ENCODE measurements at regions not wholly inside any gene's neighbourhood (a gene's known extent, or its start where the extent isn't known, plus 50 kb on each side); places are given as distances from the start of the nearest gene placed in this dataset.
A peak's percentile ranks its signal among the peaks of the same experiment; 100 is the strongest.

- H3K27me3 ChIP-seq = no peaks in the 10 kb centered on the region
- peaks cover 62% of the 10 kb centered on the region for H3K4me1 ChIP-seq
- H3K4me3 ChIP-seq = peak overlapping the region; percentile 35 to 54
- TF ChIP-seq POLR2AphosphoS5 (IDR thresholded peaks at IDR 0.05; ENCODE audit: insufficient read depth in 1 of 2, low read depth in 1 of 2) (no peak), POLR2A (IDR thresholded peaks at IDR 0.05) (no peak), CTCF (IDR thresholded peaks at IDR 0.05) (no peak)
- intact Hi-C loops (cut with DNase I) = loop anchor here (10.0 kb wide), 1 partner anchor 111 kb away; no protein-coding TSS in a partner anchor
- peak overlapping the region; percentile 77 for H3K27ac ChIP-seq
- DNase-seq (ENCODE audit: extremely low spot score in 2 of 2) = no peak
- no peaks in the 10 kb centered on the region for H3K36me3 ChIP-seq
- H3K9me3 ChIP-seq = no peaks in the 10 kb centered on the region
These were observed 123.9 kb upstream of the CIBAR2 start for GRCh38 chr16:85235991-85236817.

GRCh38 chr16:85236818-85237150 lies 124.5 kb upstream of the CIBAR2 start:
- no peaks in the 10 kb centered on the region for H3K36me3 ChIP-seq
- no peak for TF ChIP-seq POLR2A (IDR thresholded peaks at IDR 0.05)
- no peak for TF ChIP-seq CTCF (IDR thresholded peaks at IDR 0.05)
- no peak for TF ChIP-seq POLR2AphosphoS5 (IDR thresholded peaks at IDR 0.05; ENCODE audit: insufficient read depth in 1 of 2, low read depth in 1 of 2)
- H3K4me1 ChIP-seq = peaks cover 57% of the 10 kb centered on the region
- no peaks in the 10 kb centered on the region for H3K27me3 ChIP-seq
- H3K9me3 ChIP-seq = no peaks in the 10 kb centered on the region
- peak overlapping the region; percentile 77 for H3K27ac ChIP-seq
- intact Hi-C loops (cut with DNase I) = loop anchor here (10.0 kb wide), 1 partner anchor 112 kb away; no protein-coding TSS in a partner anchor
- DNase-seq (ENCODE audit: extremely low spot score in 2 of 2) = no peak
- H3K4me3 ChIP-seq = no peak overlapping the region

GRCh38 chr16:85237817-85238216 lies 125.5 kb upstream of the CIBAR2 start:
- Histone ChIP-seq H3K36me3 (no peaks in the 10 kb centered on the region), H3K9me3 (no peaks in the 10 kb centered on the region), H3K27ac (peak overlapping the region; percentile 57), H3K27me3 (no peaks in the 10 kb centered on the region), H3K4me3 (no peak overlapping the region), H3K4me1 (peaks cover 46% of the 10 kb centered on the region)
- TF ChIP-seq CTCF (IDR thresholded peaks at IDR 0.05) (no peak), POLR2A (IDR thresholded peaks at IDR 0.05) (no peak), POLR2AphosphoS5 (IDR thresholded peaks at IDR 0.05; ENCODE audit: insufficient read depth in 1 of 2, low read depth in 1 of 2) (no peak)
- no peak for DNase-seq (ENCODE audit: extremely low spot score in 2 of 2)
- intact Hi-C loops (cut with DNase I) = loop anchor here (10.0 kb wide), 1 partner anchor 113 kb away; no protein-coding TSS in a partner anchor

- intact Hi-C loops (cut with DNase I) = loop anchor here (10.0 kb wide), 1 partner anchor 113 kb away; no protein-coding TSS in a partner anchor
These were observed 126.0 kb upstream of the CIBAR2 start for GRCh38 chr16:85238233-85238647.

GRCh38 chr16:85239239-85239638 lies 127.0 kb upstream of the CIBAR2 start:
- intact Hi-C loops (cut with DNase I) = loop anchor here (10.0 kb wide), 1 partner anchor 114 kb away; no protein-coding TSS in a partner anchor
- no peak overlapping the region for H3K4me3 ChIP-seq
- no peaks in the 10 kb centered on the region for H3K9me3 ChIP-seq
- DNase-seq (ENCODE audit: extremely low spot score in 2 of 2) = no peak
- no peak for TF ChIP-seq POLR2AphosphoS5 (IDR thresholded peaks at IDR 0.05; ENCODE audit: insufficient read depth in 1 of 2, low read depth in 1 of 2)
- no peak for TF ChIP-seq CTCF (IDR thresholded peaks at IDR 0.05)
- TF ChIP-seq POLR2A (IDR thresholded peaks at IDR 0.05) = no peak
- H3K4me1 ChIP-seq = peaks cover 32% of the 10 kb centered on the region
- no peaks in the 10 kb centered on the region for H3K27me3 ChIP-seq
- H3K36me3 ChIP-seq = no peaks in the 10 kb centered on the region
- no peak overlapping the region for H3K27ac ChIP-seq

More at GRCh38 chr16:85238233-85238647, 126.0 kb upstream of the CIBAR2 start:
- DNase-seq (ENCODE audit: extremely low spot score in 2 of 2) = no peak
- no peak overlapping the region for H3K4me3 ChIP-seq
- TF ChIP-seq POLR2AphosphoS5 (IDR thresholded peaks at IDR 0.05; ENCODE audit: insufficient read depth in 1 of 2, low read depth in 1 of 2) (peak; percentile 50 to 71), POLR2A (IDR thresholded peaks at IDR 0.05) (no peak)
- H3K4me1 ChIP-seq = peaks cover 42% of the 10 kb centered on the region
- no peaks in the 10 kb centered on the region for H3K36me3 ChIP-seq
- H3K9me3 ChIP-seq = no peaks in the 10 kb centered on the region
- peak overlapping the region; percentile 57 for H3K27ac ChIP-seq
- no peaks in the 10 kb centered on the region for H3K27me3 ChIP-seq

All from vagina (tissue), 2 donors.